ENCODE measurements at regions not wholly inside any gene's neighbourhood (a gene's known extent, or its start where the extent isn't known, plus 50 kb on each side); places are given as distances from the start of the nearest gene placed in this dataset.

DNA sequence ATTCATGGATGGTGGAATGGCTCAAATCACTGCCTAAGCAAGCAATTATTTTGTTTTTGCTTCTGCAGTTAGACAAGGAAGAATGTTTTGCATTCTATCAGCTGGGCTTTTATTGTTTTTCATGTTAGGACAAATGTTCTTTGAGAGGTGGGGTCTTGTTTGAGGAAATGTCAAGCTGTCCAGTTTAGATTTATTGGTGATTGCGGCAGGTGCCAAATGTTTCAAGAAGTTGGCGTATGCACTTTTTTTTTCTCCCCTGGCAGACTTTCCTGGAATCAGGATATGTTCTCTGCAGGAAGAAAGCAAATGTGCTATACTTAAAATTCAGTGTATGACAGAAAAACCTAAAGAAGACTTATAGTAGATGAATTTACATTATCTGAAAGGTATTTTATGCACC lies 81.0 kb upstream of the JAG1 start:
- TF ChIP-seq, protein P1, sequence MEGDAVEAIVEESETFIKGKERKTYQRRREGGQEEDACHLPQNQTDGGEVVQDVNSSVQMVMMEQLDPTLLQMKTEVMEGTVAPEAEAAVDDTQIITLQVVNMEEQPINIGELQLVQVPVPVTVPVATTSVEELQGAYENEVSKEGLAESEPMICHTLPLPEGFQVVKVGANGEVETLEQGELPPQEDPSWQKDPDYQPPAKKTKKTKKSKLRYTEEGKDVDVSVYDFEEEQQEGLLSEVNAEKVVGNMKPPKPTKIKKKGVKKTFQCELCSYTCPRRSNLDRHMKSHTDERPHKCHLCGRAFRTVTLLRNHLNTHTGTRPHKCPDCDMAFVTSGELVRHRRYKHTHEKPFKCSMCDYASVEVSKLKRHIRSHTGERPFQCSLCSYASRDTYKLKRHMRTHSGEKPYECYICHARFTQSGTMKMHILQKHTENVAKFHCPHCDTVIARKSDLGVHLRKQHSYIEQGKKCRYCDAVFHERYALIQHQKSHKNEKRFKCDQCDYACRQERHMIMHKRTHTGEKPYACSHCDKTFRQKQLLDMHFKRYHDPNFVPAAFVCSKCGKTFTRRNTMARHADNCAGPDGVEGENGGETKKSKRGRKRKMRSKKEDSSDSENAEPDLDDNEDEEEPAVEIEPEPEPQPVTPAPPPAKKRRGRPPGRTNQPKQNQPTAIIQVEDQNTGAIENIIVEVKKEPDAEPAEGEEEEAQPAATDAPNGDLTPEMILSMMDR (CRISPR knock-in tag; IDR thresholded peaks at IDR 0.05), result no peak
- TF ChIP-seq NR2C2 (CRISPR knock-in tag; IDR thresholded peaks at IDR 0.05; ENCODE audit: borderline replicate concordance) (no peak), POLR2AphosphoS5 (IDR thresholded peaks at IDR 0.05; ENCODE audit: low read depth, low read length) (no peak)
- TF ChIP-seq, protein P2, sequence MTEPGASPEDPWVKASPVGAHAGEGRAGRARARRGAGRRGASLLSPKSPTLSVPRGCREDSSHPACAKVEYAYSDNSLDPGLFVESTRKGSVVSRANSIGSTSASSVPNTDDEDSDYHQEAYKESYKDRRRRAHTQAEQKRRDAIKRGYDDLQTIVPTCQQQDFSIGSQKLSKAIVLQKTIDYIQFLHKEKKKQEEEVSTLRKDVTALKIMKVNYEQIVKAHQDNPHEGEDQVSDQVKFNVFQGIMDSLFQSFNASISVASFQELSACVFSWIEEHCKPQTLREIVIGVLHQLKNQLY (CRISPR knock-in tag; IDR thresholded peaks at IDR 0.05), result no peak
- TF ChIP-seq, protein P3, sequence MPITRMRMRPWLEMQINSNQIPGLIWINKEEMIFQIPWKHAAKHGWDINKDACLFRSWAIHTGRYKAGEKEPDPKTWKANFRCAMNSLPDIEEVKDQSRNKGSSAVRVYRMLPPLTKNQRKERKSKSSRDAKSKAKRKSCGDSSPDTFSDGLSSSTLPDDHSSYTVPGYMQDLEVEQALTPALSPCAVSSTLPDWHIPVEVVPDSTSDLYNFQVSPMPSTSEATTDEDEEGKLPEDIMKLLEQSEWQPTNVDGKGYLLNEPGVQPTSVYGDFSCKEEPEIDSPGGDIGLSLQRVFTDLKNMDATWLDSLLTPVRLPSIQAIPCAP (CRISPR knock-in tag; IDR thresholded peaks at IDR 0.05; ENCODE audit: low read depth), result no peak
- TF ChIP-seq, protein P4, sequence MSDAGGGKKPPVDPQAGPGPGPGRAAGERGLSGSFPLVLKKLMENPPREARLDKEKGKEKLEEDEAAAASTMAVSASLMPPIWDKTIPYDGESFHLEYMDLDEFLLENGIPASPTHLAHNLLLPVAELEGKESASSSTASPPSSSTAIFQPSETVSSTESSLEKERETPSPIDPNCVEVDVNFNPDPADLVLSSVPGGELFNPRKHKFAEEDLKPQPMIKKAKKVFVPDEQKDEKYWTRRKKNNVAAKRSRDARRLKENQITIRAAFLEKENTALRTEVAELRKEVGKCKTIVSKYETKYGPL (CRISPR knock-in tag; IDR thresholded peaks at IDR 0.05), result no peak
